ENCODE measurements at regions not wholly inside any gene's neighbourhood (a gene's known extent, or its start where the extent isn't known, plus 50 kb on each side); places are given as distances from the start of the nearest gene placed in this dataset.

- DNase-seq = no peak
Measured at GRCh38 chr2:71938108-71938507, 209.6 kb downstream of the CYP26B1 start.

- DNase-seq = no peak
Measured at GRCh38 chr2:71937396-71937795, 210.3 kb downstream of the CYP26B1 start.

GRCh38 chr2:71936076-71937030 lies 211.3 kb downstream of the CYP26B1 start:
- no peak for DNase-seq

- no peak for DNase-seq
Measured at GRCh38 chr2:71935262-71935848, 212.3 kb downstream of the CYP26B1 start.

GRCh38 chr2:71934595-71935261 lies 212.9 kb downstream of the CYP26B1 start:
- no peak for DNase-seq

- DNase-seq = no peak
Measured at GRCh38 chr2:71934320-71934593, 213.4 kb downstream of the CYP26B1 start.

GRCh38 chr2:71933467-71934319 lies 214.0 kb downstream of the CYP26B1 start:
- DNase-seq = no peak

- no peak for DNase-seq
Measured at GRCh38 chr2:71932780-71933466, 214.7 kb downstream of the CYP26B1 start.

GRCh38 chr2:71932037-71932779 lies 215.5 kb downstream of the CYP26B1 start:
- no peak for DNase-seq

GRCh38 chr2:71930049-71930681 lies 217.5 kb downstream of the CYP26B1 start:
- DNase-seq = no peak

- no peak for DNase-seq
Measured at GRCh38 chr2:71929482-71929772, 218.2 kb downstream of the CYP26B1 start.

- DNase-seq = no peak
Measured at GRCh38 chr2:71928734-71929481, 218.8 kb downstream of the CYP26B1 start.

- DNase-seq = no peak
Measured at GRCh38 chr2:71927757-71928715, 219.6 kb downstream of the CYP26B1 start.

GRCh38 chr2:71926876-71927756 lies 220.5 kb downstream of the CYP26B1 start:
- DNase-seq = no peak

GRCh38 chr2:71926089-71926447 lies 221.6 kb downstream of the CYP26B1 start:
- no peak for DNase-seq

- DNase-seq = no peak
Measured at GRCh38 chr2:71925268-71926088, 222.2 kb downstream of the CYP26B1 start.

All from amygdala (tissue), 56 donors.